ENCODE measurements at regions not wholly inside any gene's neighbourhood (a gene's known extent, or its start where the extent isn't known, plus 50 kb on each side); places are given as distances from the start of the nearest gene placed in this dataset.

DNA sequence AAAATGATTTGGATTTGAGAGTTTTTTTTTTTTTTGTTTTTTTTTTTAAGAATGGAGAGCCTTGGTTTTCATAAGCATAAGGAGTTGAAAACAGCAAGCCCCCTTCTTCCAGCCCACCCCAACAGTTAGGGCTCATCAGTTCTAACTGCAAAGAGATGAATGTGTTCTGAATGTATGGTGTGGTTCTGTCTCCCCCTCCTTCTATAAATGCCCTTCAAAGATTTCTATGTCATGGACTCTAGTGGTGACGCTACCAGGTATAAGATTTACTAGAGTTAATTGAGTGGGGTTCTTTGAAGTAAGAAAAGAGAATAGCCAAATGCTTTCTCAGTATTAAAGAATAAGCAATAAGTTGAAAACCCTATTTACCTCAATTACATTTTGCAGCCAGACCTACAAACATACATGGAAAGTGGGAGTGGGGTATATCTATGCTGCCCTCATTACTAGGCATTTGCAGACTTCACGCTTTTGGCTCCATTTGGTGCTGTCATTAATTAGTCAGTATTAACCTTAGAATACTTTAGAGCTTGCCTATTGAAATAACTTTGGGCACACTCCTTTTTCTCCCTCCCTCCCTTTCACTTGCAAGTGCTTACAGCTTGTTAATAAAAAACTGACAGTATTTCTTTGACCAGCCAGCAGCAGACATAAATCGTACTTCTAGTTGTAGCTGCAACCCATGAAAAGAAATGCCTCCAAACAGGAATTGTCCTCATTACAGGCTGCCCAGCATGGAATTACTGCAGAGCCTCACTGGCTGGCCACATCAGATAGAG is 667.2 kb upstream of the ZNF608 start:
- TF ChIP-seq MYC (IDR thresholded peaks at IDR 0.05; ENCODE audit: low read depth, low read length) (no peak), POLR2A (IDR thresholded peaks at IDR 0.05; ENCODE audit: low read depth, low read length) (no peak), MAX (IDR thresholded peaks at IDR 0.05; ENCODE audit: insufficient read depth, insufficient read length) (no peak), EZH2 (IDR thresholded peaks at IDR 0.05; ENCODE audit: borderline replicate concordance, low read depth, low read length, severe bottlenecking) (no peak), JUN (IDR thresholded peaks at IDR 0.05; ENCODE audit: borderline replicate concordance, insufficient read depth, insufficient read length, low read depth) (no peak), POLR2AphosphoS5 (IDR thresholded peaks at IDR 0.05; ENCODE audit: insufficient read depth, low read depth, low read length) (no peak), FOS (IDR thresholded peaks at IDR 0.05; ENCODE audit: borderline replicate concordance, insufficient read depth, low read length) (no peak)
- TF ChIP-seq, protein P1, sequence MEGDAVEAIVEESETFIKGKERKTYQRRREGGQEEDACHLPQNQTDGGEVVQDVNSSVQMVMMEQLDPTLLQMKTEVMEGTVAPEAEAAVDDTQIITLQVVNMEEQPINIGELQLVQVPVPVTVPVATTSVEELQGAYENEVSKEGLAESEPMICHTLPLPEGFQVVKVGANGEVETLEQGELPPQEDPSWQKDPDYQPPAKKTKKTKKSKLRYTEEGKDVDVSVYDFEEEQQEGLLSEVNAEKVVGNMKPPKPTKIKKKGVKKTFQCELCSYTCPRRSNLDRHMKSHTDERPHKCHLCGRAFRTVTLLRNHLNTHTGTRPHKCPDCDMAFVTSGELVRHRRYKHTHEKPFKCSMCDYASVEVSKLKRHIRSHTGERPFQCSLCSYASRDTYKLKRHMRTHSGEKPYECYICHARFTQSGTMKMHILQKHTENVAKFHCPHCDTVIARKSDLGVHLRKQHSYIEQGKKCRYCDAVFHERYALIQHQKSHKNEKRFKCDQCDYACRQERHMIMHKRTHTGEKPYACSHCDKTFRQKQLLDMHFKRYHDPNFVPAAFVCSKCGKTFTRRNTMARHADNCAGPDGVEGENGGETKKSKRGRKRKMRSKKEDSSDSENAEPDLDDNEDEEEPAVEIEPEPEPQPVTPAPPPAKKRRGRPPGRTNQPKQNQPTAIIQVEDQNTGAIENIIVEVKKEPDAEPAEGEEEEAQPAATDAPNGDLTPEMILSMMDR (IDR thresholded peaks at IDR 0.05; ENCODE audit: extremely low read depth in 1 of 2, insufficient read depth in 1 of 2, low read depth in 1 of 2, low read length in 2 of 2), result no peak

Measured in endothelial cell of umbilical vein (primary cell).